ENCODE measurements at regions not wholly inside any gene's neighbourhood (a gene's known extent, or its start where the extent isn't known, plus 50 kb on each side); places are given as distances from the start of the nearest gene placed in this dataset.
"Not testable (repeated sequence)": the region's sequence is repeated elsewhere in the genome, so short reads cannot be mapped to it uniquely, and the experiment has no call there.

- DNase-seq: no peak
Measured at GRCh38 chr7:49700841-49701240, 72.6 kb upstream of the VWC2 start.

GRCh38 chr7:49702099-49702498 lies 71.3 kb upstream of the VWC2 start:
- DNase-seq: no peak

GRCh38 chr7:49703337-49703736 lies 70.1 kb upstream of the VWC2 start:
- DNase-seq: no peak

GRCh38 chr7:49703881-49704280 lies 69.6 kb upstream of the VWC2 start:
- DNase-seq: no peak

- no peak for DNase-seq
Measured at GRCh38 chr7:49706106-49706505, 67.3 kb upstream of the VWC2 start.

GRCh38 chr7:49707891-49708290 lies 65.5 kb upstream of the VWC2 start:
- DNase-seq: no peak

- DNase-seq: no peak
Measured at GRCh38 chr7:49708590-49708989, 64.8 kb upstream of the VWC2 start.

DNA sequence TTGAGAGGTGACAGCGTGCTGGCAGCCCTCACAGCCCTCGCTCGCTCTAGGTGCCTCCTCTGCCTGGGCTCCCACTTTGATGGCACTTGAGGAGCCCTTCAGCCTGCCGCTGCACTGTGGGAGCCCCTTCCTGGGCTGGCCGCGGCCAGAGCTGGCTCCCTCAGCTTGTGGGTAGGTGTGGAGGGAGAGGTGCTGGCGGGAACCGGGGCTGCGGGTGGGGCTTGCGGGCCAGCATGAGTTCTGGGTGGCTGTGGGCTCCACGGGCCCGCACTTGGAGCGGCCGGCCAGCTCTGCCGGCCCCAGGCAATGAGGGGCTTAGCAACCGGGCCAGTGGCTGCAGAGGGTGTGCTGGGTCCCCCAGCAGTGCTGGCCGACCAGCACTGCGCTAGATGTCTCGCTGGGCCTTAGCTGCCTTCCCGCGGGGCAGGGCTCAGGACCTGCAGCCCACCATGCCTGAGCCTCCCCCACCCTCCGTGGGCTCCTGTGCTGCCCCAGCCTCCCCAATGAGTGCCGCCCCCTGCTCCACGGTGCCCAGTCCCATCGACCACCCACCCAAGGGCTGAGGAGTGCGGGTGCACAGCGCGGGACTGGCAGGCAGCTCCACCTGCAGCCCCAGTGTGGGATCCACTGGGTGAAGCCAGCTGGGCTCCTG lies 62.2 kb upstream of the VWC2 start:
- not testable (repeated sequence) for DNase-seq

- DNase-seq: no peak
Measured at GRCh38 chr7:49714182-49714581, 59.3 kb upstream of the VWC2 start.

GRCh38 chr7:49715486-49715885 lies 58.0 kb upstream of the VWC2 start:
- no peak for DNase-seq

- no peak for DNase-seq
Measured at GRCh38 chr7:49717547-49717946, 55.9 kb upstream of the VWC2 start.

DNA sequence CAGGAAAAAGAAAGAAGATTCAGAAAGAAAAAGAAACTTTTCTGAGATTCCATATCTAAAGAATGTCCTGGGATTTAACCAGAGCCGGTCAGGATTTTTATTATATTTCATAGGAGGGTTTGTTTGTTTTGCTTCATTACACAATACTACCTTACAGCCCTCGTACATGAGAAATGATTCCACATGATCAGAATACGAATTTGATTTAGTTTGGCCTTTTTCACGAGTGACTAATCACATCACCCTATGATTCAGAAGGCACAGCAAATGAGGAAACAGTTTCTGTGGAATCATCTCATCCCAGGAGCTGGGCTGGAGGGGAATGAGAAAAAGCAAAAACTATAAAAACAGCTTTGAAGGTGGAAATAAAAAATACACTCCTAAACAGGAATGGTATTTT lies 54.7 kb upstream of the VWC2 start:
- no peak for DNase-seq

DNA sequence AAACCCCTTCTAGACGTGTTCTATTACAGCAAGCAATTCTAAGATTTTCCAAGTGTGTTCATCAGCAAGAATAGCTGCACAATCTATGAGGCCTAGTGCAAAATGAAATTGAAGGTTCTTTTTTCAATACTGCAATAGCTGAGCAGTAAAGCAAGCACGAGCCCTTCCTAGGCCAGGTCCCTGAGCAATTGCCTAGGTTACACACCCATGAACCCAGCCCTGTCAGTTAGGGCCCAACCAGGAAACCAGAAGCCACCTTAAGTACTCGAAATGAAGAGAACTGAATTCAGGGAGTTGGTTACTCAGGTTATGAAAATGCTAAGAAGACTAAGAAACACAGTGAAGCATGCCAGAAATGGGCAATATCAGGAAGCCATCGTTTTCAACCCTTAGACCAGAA lies 52.0 kb upstream of the VWC2 start:
- no peak for DNase-seq
